Superior temporal gyrus (tissue), 1 donor: ENCODE measurements at regions not wholly inside any gene's neighbourhood (a gene's known extent, or its start where the extent isn't known, plus 50 kb on each side); places are given as distances from the start of the nearest gene placed in this dataset.
A peak's percentile ranks its signal among the peaks of the same experiment; 100 is the strongest.
"Not testable (repeated sequence)": the region's sequence is repeated elsewhere in the genome, so short reads cannot be mapped to it uniquely, and the experiment has no call there.

ENCODE experiments used
- DNase-seq: peaks from one replicate; pipeline ENCODE4 v3.0.0-alpha.2; 2016; ENCODE audit errors: extremely low spot score

DNA sequence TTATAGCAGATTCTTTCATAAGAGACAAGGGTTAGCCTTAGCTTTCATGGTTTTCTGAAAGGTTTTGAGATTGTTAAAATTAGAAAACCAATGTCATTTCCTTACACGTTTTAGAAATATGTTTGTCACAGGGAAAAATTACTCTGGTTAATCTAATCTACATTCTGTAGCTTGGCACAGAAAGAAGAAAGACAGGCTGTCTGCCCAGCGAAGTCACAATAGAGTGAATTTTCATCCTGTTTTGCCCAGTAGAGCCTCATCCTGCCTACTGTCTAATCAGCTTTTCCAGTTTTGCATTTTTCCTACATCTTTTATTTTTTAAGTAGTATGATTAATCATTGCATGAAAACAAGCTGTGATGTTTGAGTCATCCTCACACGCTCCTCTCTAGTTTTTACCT, 688.8 kb downstream of the MTRR start:
- no peak for DNase-seq

DNA sequence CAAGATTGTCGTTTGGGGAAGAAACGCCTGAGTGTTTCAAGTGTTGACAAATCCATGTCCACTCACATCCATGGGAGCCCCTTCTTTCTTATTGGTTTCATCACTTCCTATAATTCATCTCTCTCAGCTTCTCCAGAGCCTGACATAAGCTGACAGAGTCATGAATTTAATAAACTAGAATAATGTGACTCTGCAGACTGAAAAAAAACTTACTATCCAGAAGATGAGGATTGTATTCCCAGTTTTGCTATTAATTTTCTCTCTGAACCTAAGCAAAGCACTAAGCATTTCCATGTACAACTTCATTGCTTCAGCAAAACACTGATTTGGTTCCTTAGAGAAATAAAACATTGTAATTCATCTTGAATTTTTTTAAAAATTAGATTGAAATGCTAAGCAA, 691.8 kb downstream of the MTRR start:
- DNase-seq: no peak

DNA sequence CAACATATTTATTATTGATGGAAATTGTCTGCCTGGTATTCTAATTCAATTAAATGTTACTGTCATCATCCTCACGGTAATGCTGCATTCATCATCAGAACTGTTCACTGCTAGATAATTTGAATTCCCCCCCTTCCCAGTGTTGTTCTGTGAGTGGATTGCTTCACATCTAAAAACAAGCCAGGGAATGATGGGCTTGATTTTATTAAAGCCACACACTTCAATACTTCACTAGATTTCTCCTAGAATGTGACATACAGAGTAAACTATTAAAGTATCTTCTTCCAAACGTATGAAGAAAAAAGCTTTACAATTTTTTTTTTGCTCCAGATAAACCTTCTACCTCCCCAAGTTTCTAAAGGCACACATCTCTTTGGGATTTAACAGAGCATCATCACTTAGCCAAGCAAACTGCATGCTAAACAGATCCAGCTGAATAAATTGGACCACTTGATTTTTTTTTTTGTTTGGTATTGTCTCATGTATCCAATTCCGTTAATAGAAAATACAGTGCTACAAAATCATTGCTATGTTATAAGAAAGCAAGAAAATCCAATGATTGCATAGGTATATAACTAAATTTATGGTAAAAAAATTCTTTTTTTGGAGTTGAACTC, 692.4 kb downstream of the MTRR start:
- DNase-seq: no peak

DNA sequence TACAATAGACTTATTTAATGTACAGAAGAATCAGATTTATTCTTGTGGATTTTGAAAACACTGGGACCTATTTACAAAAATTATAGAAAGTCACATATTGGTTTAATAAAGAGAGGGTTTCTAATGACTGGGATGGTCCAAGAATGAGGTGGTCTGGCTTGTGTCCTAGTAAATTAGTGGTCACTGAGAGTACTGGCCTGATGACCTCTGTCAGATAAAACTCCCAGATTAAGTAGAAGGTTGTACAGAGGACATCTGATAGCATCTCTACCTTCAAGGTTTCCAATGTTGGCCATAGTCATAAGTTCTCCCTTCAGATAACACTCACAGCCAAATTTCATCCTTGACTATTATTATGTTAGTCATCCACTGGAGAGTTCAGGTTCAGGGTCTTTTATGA, 692.9 kb downstream of the MTRR start:
- no peak for DNase-seq

DNA sequence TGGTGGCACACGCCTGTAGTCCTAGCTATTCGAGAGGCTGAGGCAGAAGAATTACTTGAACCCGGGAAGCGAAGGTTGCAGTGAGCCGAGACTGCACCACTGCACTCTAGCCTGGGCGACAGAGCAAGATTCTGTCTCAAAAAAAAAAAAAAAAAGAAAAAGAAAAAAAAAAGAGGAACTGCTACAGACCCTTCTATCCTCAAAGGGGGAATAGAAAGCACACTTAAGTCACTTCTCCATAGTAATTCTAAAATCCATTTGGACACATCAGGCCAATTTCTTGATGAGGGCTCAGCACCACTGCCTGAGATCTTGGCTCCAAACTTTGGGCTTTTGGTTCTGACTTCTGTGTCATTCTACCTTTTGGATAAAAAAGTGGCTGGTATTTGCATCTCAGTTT, 694.6 kb downstream of the MTRR start:
- not testable (repeated sequence) for DNase-seq

DNA sequence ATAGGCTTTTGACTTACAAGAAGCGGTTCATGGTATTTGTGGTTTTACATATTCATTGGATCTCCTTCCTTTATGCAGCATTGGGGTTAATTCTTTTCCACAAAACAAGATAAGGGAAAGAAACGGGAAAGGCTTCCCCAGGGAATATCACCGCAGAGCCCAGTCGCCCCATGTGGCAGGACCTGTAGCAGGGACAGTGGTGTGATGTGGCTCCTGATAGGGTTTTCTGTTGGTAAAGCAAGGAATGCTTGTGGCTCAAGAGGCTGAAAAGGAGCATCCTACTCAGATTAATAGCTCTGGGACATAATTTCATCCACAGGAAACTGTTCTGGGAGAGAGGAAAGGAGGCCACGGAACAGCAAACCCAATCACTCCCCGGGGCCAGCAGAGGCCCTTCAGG, 699.9 kb downstream of the MTRR start:
- DNase-seq: no peak

DNA sequence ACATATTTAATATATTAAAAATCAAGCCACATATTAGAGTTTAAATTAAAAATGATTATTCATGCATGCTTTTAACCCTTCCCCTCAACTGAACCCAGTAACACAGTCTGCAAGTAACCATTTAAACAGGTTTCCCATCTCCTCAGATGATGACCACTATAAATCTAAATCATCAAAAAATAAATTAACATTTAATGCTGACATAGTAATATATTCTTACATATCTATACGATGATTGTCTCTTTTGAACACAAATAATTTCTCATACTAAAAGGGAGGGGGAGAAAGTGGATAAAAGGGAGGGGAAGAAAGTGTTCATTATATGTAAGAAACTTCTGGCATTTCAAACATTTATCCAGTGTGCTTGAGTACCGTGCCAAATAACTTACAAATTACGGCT, 701.6 kb downstream of the MTRR start:
- DNase-seq: no peak

DNA sequence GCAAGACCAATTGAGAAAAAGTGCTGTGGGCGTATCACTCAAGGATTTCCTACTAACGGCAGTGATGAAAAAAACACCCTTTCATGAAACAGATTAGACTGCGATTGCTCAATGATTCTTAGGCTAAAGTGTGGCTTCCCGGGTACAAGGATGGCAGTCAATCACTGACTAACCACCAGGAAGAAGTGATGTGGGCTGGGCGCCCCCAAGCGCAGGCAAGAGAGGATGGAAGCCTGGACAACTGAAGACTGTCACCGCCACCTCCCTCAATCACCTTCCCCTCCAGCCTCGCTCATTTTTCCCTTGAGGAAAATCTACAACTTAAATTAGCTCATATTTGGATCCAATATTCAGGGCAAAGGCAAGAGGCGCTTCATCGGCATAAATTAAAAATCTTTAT, 707.2 kb downstream of the MTRR start:
- DNase-seq: no peak

DNA sequence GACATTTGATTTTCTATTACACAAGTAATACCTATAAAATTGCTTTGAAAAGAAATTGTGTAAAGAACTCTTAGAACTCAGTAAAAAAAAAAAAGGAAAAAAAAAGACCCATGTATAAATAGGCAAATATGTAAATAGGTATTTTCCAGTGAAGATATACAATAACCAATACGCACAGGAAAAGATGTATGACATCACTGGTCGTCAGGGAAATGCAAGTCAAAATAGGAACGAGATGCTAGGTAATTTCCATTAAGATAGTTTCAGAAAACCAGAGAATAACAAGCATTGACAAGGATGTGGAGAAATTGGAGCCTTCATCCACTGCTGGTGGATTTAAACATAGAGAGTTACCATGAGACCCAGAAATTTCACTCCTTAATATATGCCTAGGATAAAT, 708.8 kb downstream of the MTRR start:
- no peak for DNase-seq

DNA sequence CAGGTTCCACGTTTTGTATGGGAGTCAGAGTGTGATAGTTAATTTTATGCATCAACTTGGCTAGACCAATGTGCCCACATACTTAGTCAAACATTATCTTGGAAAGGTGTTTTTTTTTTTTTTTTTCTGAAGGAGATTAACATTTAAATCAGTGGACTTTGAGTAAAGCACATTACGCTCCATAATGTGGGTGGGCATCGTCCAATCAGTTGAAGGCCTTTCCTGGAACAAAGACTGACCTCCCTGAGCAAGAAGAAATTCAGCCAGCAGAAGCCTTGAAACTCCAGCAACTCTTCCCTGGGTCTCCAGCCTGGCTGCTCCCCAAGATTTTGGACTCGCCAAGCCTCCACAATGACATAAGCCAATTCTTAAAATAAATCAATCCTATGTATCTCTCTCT, 711.4 kb downstream of the MTRR start:
- no peak for DNase-seq

DNA sequence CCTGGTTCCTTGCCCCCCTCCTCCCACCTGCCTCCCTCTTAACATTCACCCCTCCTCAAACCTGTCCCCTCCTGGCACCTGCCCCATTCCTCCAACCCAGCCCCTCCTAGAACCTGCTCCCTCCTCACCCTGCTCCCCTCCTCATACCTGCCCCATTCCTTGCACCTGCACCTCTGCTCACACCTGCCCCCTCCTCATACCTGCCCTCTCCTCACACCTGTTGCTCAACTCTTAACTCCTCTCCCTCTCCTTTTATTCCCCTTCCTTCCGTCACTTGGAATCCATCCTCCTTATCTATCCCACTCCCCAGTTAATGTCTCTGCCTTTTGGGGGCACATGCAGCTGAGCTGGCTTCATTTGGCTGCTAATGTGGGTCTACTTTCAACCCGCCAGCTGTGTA, 712.1 kb downstream of the MTRR start:
- DNase-seq: no peak

DNA sequence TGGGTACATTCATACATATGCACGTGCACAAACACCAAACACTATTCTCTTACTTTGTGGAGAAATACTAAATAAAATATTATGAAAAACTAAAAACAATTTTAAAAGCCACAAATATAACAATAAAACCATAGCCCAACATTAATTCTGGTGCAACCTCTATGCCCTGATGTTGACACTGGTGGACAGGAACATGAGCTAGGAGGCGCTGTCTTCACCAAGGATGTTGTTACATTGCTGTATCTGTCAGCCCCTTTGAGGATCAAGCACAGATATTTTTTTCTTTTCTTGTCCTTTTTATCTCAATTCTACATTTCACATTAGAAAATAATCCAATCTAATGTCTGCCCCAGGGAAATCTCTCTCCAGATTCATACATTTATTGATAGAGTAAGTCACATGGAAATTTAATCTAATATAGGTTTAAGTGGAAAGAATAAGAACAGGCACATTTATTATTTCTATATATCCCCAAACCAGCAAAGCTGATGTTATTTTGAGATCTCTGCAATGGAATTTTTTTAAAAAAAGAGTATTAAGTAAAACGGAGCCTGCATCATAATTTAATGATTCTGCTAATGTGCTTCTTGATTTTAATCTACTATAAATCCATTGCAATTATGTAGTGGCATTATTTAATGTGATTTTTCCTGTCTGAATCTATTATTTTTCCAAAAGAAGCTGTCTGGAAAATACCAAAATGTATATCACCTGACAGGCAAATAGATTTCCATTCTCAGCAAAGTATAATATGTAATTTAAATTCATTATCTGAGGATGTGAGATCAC, 716.5 kb downstream of the MTRR start:
- no peak for DNase-seq

DNA sequence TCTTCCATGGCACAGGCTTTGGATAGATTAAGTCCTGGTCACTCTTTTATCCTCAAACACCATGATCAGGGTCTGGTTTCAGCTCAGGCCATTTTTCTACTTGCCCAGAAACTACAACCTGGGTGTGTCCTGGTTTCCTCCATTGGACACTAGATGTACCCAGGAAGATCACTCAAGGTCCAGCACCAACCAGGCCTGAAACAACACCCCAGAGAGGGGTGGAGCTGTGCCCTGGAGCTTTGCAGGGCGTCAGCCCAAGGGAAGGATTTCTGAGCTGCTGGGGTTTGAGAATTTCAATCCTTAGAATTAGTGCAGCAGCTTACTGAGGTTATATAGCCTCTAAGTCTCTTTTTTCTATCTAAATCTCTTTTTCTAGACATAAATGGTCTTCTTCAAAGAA, 722.0 kb downstream of the MTRR start:
- no peak for DNase-seq

DNA sequence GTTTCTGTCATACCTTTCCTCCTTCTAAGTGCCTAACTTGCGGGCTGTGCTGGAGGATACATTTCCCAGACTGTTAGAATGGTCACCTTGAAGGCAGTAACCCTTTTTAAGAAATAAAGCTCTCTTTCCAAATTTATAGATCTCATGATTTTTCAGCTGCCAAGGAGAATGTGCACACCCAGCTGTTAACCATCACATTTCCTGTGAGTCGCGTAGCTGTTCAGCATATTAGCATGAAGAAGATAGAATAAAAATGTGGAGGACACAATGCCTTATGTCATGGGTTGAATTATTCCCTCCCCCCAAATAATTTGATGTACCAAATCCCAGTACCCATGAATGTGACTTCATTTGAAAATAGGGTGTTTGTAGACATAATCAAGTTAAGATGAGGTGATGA, 729.4 kb downstream of the MTRR start:
- no peak for DNase-seq

DNA sequence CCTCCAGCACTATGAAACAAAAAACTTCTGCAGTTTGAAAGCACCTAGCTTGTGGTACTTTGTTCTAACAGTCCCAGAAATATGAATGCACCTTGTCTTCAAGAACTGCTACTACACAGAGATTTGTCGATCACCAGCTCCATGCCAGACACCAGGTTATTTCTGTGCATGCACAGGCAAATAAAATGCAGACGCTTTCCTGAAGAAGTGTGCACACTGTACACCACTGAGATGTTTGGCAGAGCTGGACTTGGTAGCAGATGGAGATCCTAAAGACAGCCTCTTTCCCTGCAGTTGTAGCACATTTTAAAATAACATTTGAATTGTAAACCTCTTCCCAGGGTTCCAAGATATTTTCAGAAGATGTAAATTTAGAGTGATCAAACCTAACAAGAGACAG, 730.0 kb downstream of the MTRR start:
- DNase-seq: peak; percentile 67

DNA sequence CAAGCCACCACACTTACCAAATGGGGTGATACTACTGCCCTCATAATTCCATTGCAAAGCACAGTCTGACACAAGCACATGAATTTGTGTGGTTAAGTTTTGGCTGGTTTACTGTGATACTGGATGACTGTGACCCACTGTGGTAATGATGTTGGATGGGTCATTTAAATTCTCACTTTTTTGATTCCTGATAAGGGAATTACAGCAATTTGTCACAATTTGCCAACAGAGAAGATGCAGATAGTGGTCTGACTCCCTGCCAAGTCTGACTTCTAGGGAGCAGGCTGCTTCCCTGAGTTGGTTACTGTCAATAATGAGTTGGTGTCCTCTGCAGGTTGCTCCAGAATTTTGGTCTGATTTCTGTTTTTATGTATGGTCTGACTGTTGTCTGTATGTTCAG, 731.9 kb downstream of the MTRR start:
- DNase-seq: no peak

DNA sequence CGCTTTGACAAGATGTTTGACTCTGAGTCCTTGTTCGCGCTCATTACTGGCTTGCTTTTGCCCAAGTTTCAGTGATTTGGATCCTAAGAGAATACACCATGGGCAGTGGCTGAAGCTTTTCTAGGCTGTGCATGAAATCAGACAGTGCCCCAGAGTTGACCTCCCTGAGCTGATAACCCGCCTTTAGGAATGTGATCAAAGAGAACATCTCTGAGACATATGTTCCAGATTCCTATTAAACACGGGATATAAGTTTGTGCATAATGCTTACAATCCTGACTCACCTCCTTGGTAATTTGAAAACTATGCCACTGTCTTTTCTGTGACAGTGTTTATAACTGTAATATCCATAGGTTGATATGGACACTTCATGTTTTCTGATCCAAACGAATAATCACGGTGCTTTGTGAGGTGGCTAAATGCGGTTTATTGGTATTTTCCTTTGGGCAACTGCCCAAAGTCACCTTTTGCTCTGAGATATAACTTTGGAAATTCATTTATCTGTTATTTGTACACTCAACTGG, 732.9 kb downstream of the MTRR start:
- no peak for DNase-seq

DNA sequence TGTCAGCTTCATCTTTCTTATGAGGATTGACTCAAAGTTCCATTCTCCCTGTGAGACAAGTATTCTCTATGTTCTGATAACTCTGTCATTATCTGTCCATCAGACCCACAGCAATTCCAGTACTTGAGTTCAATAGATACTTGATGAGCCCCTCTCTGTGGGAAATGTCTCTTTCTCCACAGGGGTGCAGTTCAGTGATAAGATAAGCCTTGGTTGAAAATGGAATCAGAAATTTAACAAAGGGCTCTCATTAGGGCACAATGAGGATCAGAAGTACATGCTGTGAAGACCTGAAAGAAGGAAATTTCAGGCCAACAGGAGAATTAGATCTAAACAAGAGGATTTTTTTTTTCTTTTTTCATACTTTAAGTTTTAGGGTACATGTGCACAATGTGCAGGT, 737.3 kb downstream of the MTRR start:
- no peak for DNase-seq

DNA sequence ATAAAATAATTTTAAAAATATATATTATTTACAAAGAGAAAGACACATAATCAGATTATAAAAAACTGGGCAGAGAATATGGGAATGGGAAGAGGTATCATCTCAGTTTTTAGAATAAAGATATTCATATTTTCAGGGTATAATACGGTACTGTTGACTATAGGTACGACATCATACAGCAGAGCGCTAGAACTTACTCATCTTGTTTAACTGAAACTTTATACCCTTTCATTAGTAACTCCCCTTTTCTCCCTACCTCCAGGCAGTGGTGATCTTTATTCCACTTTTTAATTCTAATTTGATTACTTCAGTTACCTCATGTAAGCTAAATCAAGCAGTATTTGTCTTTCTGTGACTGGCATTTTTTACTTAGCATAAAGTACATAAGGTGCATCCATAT, 742.1 kb downstream of the MTRR start:
- no peak for DNase-seq

DNA sequence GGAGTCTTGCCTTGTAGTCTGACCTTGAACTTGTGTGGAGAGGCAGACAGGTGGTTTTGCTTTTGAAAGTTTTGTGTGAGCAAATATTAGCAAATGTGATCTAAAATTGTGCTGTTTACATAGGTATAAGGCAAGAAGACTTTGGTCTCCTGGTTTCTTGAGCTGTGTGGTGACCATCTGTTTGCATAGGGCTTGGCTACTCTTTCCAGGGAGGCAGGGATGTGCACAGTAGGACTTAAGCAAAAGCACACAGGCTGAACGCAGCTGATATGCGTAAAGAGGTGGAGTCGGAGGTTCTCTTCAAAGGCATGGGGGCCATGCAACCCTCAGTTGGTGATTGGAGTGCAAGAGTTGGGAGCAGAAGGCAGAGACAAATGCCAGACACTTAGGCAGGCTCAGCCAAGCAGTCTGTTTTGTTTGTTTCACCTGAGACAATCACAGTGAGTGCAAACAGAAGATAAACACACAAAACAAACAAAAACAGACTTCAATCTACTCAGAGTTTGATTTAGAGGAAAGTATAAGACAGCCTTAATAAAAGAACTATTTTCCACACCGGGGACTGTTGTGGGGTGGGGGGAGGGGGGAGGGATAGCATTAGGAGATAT, 744.2 kb downstream of the MTRR start:
- DNase-seq: no peak

DNA sequence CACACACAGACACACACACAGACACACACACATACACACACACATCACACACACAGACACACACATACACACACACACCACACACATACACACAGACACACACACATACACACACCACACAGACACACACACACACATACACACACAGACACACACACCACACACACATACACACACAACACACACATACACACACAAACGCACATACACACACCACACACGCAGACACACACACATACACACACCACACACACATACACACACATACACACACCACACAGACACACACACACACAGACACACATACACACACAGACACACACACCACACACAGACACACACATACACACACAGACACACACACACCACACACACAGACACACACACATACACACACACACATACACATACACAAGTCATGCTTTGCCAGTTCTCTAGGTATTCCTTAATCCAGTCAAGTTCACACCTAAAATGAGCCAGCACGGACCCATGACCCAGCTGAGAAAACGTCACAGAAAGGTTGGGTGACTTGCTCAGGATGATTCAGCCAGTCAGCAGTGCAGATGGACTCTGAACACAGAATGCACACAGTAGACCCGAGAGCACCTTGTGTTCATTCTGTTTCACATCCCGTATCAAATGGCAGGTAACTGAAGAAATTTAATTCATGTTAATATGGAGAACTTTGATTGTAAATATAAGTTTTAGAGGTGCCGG, 746.4 kb downstream of the MTRR start:
- DNase-seq: no peak

DNA sequence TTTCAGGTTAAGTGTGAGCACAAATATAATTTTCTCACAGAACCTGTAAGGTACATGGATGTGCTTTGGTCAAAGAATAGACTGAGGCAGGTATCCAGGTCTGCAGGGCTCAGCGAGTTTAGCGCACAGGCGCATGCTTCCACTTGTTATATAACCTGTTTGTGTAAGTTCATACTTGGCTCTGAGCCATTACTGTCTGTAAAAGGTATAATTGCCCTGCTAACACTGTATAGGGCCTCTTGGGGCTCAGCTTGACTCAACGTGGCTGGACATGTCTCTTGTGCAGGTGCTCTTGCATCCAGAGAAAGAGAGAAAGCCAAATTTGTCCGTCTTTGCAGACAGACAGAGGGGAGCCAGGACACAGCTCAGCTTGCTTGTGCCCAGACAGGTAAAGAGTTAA, 759.6 kb downstream of the MTRR start:
- DNase-seq: no peak

DNA sequence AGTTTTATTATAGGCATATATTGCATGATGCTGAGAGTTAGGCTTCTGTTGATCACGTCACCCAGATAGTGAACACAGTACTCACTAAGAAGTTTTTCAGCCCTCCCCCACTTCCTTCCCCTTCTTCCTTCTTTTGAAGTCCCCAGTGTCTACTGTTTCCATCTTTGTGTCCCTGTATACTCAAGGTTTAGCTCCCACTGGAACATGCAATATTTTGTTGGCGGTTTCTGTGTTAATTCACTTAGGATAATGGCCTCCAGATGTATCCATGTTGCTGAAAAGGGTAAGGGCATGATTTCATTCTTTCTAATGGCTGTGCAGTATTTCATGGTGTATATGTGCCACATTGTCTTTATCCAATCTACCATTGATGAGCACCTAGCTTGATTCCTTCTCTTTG, 764.3 kb downstream of the MTRR start:
- DNase-seq: no peak
